Right lobe of liver (tissue), 6 donors: ENCODE measurements at regions not wholly inside any gene's neighbourhood (a gene's known extent, or its start where the extent isn't known, plus 50 kb on each side); places are given as distances from the start of the nearest gene placed in this dataset.
"Not testable (repeated sequence)": the region's sequence is repeated elsewhere in the genome, so short reads cannot be mapped to it uniquely, and the experiment has no call there.

Source experiments
- ATAC-seq, 4 donors: fragments of 200-7000 bp; cut with Tn5 transposase; one replicate each; pipeline ENCODE4 v1.9.1; 2020; ENCODE audit warnings: mild to moderate bottlenecking in 4 of 4, moderate library complexity in 4 of 4
- DNase-seq, 3 donors: peaks; one replicate each; pipeline ENCODE4 v3.0.0-alpha.2; 2020
- H3K27ac ChIP-seq, 3 donors: fragments of 200-600 bp; one replicate each; pipeline ENCODE4 v1.8.0; 2022
- H3K27me3 ChIP-seq, 2 donors: fragments of 200-600 bp; one replicate each; pipeline ENCODE4 v1.8.0; 2022
- H3K36me3 ChIP-seq, 4 donors: fragments of 200-600 bp; sonication (generic) in 1 of 4; one replicate each; pipeline versions ENCODE4 v1.5.1 to v1.8.0; 2017 to 2022; ENCODE audit warnings: control low read depth in 1 of 4
- H3K4me1 ChIP-seq, 4 donors: fragments of 200-600 bp; sonication (generic) in 1 of 4; one replicate each; pipeline versions ENCODE4 v1.5.1 to v1.8.0; 2017 to 2022; ENCODE audit warnings: control low read depth in 1 of 4
- H3K4me3 ChIP-seq, 3 donors: fragments of 200-600 bp; one replicate each; pipeline ENCODE4 v1.8.0; 2022
- H3K9me3 ChIP-seq, 4 donors: fragments of 200-600 bp; sonication (generic) in 1 of 4; one replicate each; pipeline versions ENCODE4 v1.5.1 to v1.8.0; 2017 to 2022; ENCODE audit warnings: control low read depth in 1 of 4
- CTCF ChIP-seq, 4 donors: fragments of 200-600 bp in 3 of 4; fragments of 450-650 bp in 1 of 4; IDR thresholded peaks; one replicate each; pipeline versions ENCODE4 v1.5.1 to v1.8.0; 2016 to 2022; ENCODE audit warnings: antibody characterized with exemption in 4 of 4, mild to moderate bottlenecking in 2 of 4
- POLR2A ChIP-seq: fragments of 450-650 bp; IDR thresholded peaks from one replicate; pipeline ENCODE4 v1.6.1; 2017; ENCODE audit warnings: antibody characterized with exemption, mild to moderate bottlenecking
- WGBS: methylation state at CpG from one replicate; pipeline ENCODE4 v1.1.6; 2018; ENCODE audit warnings: low coverage, low lambda C conversion rate; ENCODE audit not compliant: insufficient coverage; ENCODE audit errors: missing lambda C conversion rate; 5-methylcytosine and 5-hydroxymethylcytosine counted together
- intact Hi-C, 2 donors: fragments of 100-400 bp; cut with DNase I; formaldehyde crosslinking; loops; one replicate each; pipeline versions ENCODE4 v1.11.2 to v1.14.1; 2022
- donor health status: DM: no; HTN: yes; CAD: no.
- donor health status: DM: no; HTN: no; CAD: no.
- donor health status: DM: no; HTN: no; CAD: no.
- donor health status: DM: no; HTN: yes; CAD: no.
- donor health status: DM: no; HTN: yes; CAD: no.

GRCh38 chr3:5585085-5585484, 397.6 kb downstream of the EDEM1 start:
- Histone ChIP-seq H3K4me3 (no peak overlapping the region), H3K4me1 (no peaks in the 10 kb centered on the region), H3K36me3 (no peaks in the 10 kb centered on the region), H3K27ac (no peak overlapping the region), H3K27me3 (no peaks in the 10 kb centered on the region), H3K9me3 (no peaks in the 10 kb centered on the region)
- DNase-seq = no peak
- ATAC-seq = no peak
- intact Hi-C loops = no loop called here
- TF ChIP-seq POLR2A (no peak), CTCF (IDR thresholded peaks at IDR 0.05) (no peak)
- 34% methylated on average over 2 of the region's 2 CpGs for WGBS

- DNase-seq = no peak
- 35% methylated on average over 1 of the region's 1 CpG for WGBS
- Histone ChIP-seq H3K4me1 (no peaks in the 10 kb centered on the region), H3K27me3 (no peaks in the 10 kb centered on the region), H3K27ac (no peak overlapping the region), H3K36me3 (no peaks in the 10 kb centered on the region), H3K4me3 (no peak overlapping the region), H3K9me3 (no peaks in the 10 kb centered on the region)
- ATAC-seq = no peak
- TF ChIP-seq CTCF (IDR thresholded peaks at IDR 0.05) (no peak), POLR2A (no peak)
- intact Hi-C loops = no loop called here
These were observed 419.5 kb downstream of the EDEM1 start for GRCh38 chr3:5606884-5607472.

GRCh38 chr3:5607581-5607980, 420.1 kb downstream of the EDEM1 start:
- H3K36me3 ChIP-seq = no peaks in the 10 kb centered on the region
- H3K4me1 ChIP-seq = no peaks in the 10 kb centered on the region
- H3K9me3 ChIP-seq = no peaks in the 10 kb centered on the region
- WGBS = 20% methylated on average over 1 of the region's 1 CpG
- no peaks in the 10 kb centered on the region for H3K27me3 ChIP-seq
- DNase-seq (no peak), ATAC-seq (no peak)
- no peak for TF ChIP-seq POLR2A
- TF ChIP-seq CTCF (IDR thresholded peaks at IDR 0.05) = no peak
- intact Hi-C loops = no loop called here
- no peak overlapping the region for H3K4me3 ChIP-seq
- H3K27ac ChIP-seq = no peak overlapping the region

GRCh38 chr3:5608971-5609370, 421.5 kb downstream of the EDEM1 start:
- intact Hi-C loops, H3K4me1 ChIP-seq, H3K27me3 ChIP-seq, H3K4me3 ChIP-seq, H3K9me3 ChIP-seq, ATAC-seq, H3K27ac ChIP-seq, DNase-seq, H3K36me3 ChIP-seq: not testable (repeated sequence)
- 74% methylated on average over 4 of the region's 4 CpGs for WGBS

GRCh38 chr3:5613599-5613998, 426.1 kb downstream of the EDEM1 start:
- no peak for DNase-seq
- TF ChIP-seq CTCF (IDR thresholded peaks at IDR 0.05) = no peak
- no peak for TF ChIP-seq POLR2A
- intact Hi-C loops = no loop called here
- Histone ChIP-seq H3K36me3 (no peaks in the 10 kb centered on the region), H3K27me3 (no peaks in the 10 kb centered on the region), H3K4me1 (no peaks in the 10 kb centered on the region), H3K4me3 (no peak overlapping the region), H3K27ac (no peak overlapping the region), H3K9me3 (no peaks in the 10 kb centered on the region)
- 36% methylated on average over 3 of the region's 3 CpGs for WGBS
- ATAC-seq = no peak
